ENCODE measurements at regions not wholly inside any gene's neighbourhood (a gene's known extent, or its start where the extent isn't known, plus 50 kb on each side); places are given as distances from the start of the nearest gene placed in this dataset.

DNA sequence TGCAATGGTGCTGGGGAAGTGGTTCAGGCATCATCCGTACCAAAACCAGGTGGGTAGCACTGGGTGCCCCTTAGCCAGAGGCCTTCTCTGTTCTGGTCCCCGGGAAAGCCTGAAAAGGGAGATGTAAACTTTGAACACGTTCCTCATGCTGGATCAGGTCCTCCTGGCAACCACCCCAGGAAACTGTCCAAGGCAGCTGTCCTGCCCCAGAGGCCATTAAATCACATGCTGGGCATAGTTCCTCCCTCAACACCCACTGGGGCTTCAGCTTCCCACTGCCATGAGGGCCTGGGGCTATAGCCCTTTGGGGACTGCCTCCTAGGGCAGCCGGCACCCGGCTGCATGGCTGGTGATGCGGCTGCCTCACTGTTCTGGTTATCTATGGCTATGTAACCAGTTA lies 228.9 kb upstream of the MVB12B start:
- TF ChIP-seq, protein P1, sequence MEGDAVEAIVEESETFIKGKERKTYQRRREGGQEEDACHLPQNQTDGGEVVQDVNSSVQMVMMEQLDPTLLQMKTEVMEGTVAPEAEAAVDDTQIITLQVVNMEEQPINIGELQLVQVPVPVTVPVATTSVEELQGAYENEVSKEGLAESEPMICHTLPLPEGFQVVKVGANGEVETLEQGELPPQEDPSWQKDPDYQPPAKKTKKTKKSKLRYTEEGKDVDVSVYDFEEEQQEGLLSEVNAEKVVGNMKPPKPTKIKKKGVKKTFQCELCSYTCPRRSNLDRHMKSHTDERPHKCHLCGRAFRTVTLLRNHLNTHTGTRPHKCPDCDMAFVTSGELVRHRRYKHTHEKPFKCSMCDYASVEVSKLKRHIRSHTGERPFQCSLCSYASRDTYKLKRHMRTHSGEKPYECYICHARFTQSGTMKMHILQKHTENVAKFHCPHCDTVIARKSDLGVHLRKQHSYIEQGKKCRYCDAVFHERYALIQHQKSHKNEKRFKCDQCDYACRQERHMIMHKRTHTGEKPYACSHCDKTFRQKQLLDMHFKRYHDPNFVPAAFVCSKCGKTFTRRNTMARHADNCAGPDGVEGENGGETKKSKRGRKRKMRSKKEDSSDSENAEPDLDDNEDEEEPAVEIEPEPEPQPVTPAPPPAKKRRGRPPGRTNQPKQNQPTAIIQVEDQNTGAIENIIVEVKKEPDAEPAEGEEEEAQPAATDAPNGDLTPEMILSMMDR (conservative IDR thresholded peaks at IDR 0.05) = no peak
- TF ChIP-seq ZFX (IDR thresholded peaks at IDR 0.05) = no peak

Measured in C4-2B (cell line).